NOMO-1 (cell line): ENCODE measurements at regions not wholly inside any gene's neighbourhood (a gene's known extent, or its start where the extent isn't known, plus 50 kb on each side); places are given as distances from the start of the nearest gene placed in this dataset.

ENCODE experiments used
- DNase-seq, 2 experiments: peaks; one replicate each; lab custom pipeline; 2025; ENCODE audit not compliant: unreplicated experiment in 2 of 2; lab: John Stamatoyannopoulos, UW

DNA sequence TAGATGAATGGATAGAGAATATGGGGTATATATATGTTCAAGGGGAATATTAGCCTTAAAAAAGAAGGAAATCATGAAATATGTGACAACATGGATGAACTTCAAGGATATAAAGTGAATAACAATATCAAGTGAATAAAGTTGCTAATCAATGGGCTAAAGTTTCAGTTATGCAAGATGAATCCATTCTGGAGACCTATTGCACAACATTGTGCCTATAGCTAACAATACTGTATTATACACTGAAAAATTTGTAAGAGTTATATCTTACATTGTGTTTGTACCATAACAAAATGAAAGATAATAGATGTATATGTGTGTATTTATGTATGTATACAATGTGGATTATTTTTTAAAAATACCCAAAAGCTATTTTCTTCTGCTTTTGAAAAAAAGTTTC, 96.3 kb upstream of the DPYD start:
- no peak for DNase-seq

DNA sequence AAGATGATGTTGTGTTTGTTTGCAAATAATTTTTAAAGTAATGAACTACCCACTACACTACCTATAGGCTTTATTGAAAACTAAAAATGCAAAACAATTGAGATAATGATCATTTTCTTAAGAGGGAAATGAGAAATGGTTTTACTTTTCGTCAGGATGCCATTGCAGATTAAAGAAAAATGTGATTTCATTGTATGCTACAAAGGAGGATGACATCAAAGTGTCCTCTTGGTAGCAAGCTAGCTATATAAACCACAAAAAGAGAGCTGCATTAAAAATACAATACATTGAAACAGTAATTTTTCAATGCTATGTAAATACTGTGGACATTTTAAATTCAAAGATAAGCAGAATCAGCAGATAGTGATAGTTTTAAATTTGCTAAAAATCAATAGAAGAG, 87.5 kb upstream of the DPYD start:
- DNase-seq = no peak

DNA sequence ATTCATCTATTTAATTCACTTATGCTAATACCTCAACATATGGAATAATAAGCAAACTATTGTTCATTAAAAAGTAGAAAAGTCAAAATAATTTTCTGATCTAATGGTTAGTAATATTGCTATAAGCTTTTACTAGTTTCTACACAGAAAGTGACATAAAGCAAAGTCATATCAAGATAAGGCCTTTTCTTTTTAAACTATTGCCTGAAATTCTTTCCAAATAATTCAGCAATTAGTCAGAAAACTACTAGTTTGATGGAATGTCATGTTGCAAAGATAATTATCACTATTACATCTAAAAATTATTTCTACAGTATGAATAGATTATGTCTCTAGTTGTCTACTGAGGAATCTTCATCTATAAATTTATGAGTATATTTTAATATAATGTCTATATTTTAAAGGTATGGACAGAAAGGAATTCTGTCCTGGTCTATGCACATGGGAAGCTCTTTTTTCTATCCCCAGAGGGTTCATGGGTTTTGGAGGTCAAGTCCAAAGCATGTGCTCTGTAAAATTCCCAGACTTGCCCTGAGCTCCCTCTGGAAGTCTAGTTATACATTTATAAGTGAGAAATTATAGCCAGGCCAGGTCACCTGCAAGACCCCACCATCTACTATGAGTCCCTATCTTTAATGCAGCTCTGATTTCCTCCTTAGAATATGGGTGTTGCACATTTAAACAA, 84.6 kb upstream of the DPYD start:
- no peak for DNase-seq

DNA sequence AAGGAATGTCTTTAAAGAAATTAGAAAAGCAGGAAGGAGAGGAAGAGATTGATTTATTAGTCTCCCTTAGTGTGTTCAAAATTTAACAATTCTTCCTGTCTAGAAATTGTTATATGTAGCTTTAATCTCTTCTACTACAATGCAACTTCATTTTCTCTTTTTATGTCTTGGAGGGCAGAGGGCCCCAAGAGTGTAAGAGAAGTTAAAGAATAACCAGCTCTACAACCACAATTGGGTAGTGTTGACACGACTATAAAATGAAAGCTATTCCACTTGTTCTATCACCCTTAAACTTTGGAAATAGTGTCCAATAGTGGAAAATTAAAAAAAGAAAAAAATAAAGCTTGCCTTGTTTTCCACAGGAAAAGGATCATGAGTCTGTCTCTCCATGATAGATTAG, 82.6 kb upstream of the DPYD start:
- no peak for DNase-seq

DNA sequence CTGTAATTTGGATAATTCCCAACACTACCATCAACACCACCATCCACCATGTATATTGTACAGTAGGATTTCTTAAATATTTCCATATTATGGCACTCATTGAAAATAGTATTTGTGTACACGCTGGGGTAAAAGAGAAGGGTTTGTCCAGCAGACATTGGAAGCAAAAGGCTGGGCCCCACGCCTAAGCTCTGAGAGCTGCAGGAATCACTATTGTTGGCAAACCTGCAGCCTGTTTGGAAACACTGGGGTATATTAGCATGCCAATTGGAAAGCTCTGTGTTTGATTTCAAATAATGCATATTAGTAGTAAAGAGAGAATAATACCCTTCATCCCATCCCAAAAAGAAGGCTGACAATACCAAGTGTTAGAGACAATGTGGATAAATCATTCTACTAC, 81.5 kb upstream of the DPYD start:
- no peak for DNase-seq

DNA sequence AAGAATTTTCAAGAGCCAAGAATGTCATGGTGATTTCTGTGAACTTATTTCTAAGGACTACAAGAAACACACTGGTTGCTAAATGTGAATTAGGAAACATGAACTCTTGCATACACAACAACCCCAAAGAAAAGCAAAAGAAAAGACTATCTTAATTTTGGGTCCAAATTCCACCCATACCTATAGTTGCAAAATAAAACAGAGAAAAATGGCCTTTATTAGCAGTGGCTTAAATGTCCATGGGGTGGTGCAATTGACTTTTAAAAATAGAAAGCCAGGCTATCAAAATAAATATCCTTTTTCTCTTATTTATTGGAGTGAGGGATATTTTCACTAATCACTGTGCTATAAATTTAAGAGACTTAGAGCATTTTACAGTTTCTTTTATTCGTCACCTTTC, 80.9 kb upstream of the DPYD start:
- DNase-seq = no peak

DNA sequence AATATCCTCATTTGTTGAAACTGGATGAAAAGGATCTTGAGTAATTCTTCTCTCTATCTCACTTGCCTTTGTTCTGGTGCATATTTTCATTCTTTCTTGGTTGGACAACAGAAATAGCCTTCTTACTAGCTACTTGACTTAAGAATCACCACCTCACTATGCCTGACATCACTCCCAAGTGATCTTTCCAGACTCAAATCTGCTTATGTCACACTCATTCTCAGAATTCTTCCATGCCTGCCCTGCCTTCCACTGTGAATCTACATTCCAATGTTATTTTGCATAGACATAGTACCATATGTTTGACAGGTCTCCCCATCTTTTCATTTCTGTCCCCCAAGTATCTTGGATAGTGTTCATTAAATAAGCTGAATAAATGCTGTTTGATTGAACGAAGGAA, 78.5 kb upstream of the DPYD start:
- no peak for DNase-seq

DNA sequence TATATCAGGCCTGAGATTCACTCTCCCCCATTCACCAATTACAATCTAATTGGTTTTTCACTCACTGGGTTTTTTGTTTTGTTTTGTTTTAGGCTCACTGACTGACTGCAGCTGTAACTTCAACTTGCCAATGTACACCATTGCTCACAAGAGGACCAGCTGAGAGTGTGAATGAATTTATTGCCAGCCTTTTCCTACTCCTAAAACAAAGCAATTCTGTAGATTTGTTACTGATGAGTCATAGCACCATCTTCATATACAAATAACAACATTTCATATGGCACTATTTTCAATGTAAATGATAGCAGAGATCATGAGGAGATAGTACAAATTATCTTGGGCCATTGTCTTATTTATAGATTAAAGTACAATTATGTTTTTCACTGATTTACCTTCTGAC, 76.0 kb upstream of the DPYD start:
- no peak for DNase-seq

DNA sequence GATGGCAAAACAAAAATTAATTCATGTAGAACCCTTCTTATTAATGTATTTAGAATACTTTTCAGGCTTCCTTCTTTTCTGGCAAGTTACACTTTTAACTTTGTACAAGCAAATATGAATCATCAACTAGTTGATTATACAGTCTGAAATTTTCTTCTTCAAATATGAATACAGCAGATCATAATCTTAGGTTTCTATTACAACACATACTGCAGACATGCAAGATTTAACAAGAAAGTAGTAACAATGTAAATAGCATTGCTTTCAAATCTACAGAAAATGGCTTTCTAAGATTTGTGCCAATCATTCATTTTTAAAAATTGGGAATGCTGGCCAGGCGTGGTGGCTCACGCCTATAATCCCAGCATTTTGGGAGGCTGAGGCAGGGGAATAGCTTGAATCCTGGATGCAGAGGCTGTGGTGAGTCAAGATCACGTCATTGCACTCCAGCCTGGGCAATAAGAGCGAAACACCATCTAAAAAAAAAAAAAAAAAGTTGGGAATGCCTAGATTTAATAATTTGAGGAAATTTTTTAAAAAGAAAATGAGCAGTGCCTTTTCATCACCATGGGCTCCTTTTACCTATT, 68.4 kb upstream of the DPYD start:
- DNase-seq = no peak

DNA sequence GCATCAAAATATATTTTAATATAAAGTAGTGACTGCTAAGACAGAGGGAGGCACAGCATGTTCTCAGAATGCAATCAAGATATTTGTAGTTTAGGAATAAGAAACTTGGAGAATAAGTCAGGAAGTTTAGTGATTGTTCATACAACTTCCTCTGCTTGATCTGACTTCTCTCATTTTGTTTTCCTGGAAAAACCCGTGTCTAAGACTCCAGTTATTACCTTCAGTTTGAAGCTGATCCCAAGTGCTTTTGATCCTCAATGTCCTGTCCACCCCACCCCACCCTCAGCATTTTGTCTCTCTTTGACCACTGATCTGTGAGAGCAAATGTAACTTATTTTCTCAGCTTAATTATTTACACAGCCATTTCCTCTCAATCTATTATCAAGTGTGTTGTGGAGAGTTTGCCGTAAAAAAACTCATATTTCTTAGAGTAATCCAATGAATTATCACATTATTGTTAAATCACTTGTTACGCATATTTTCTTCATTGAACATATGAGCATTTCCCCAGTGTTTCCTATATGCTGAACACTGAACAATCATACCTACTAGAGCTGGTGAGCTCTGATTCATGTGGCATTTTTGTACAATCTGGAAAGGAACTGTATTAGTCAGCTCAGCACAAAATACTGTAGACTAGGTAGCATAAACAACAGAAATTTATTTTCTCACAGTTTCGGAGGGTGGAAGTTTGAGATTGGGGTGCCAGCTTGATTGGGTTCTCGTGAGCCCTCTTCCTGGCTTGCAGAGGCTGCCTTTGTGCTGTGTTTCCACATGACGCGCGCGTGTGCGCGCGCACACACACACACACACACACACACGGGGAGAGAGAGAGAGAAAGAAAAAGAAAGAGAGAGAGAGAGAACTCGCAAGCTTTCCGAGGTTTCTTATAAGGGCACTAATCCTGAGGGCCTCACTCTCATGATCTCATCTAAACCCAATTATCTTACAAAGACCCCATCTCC, 65.5 kb upstream of the DPYD start:
- no peak for DNase-seq

DNA sequence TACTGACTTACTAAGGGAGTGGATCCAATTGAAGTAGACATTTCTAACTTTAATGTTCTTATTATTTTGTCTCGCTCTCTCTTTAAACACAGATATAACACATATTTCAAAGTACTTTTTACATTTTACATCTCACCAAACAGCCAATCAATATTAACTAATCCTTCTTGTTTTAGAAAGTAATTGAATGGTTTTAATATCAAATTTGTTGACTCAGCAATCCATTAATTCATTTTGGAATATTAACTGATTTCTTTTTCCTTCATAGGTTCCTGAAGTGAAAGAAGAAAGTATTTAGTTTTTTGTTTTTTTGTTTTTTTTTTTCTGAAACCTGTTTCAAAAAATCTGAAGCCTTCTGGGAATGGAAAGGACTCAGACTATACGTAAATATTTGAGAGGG, 62.3 kb upstream of the DPYD start:
- DNase-seq = no peak

DNA sequence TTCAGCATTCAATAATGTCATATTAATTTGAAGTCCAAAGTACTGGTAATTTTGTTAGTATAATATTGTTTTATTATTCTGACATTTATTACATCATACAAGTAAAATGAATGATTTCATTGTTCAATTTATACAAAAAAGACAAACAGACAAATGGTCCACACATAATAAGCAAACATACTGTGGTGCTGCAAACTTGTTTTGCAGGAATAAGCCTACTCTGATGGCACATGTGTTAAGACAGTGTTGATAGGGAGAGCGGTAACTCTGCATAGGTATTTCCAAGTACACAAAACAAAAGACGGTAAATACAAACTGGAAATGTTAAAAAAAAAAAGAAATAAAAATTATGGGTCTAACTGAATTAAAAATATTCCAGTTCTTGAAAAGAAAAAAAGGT, 59.7 kb upstream of the DPYD start:
- no peak for DNase-seq

DNA sequence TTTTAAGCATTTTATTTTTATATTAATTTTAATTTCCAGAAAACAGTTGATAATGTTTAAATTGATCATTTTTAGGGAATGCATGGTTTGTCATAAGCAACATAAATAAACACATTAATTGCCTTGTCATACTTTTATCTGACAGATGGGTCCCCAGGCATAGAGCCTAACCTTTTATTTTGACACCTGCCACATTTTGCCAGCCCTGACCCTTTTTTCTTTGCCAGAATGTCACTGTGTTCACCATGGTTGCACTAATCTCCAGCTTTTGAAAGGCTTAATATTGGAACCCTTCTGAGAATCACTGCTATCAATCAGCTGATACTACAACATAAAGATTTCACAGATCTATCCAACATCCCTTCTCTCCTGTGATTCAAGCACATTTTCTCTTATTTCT, 56.0 kb upstream of the DPYD start:
- DNase-seq = no peak
